Stimulated activated CD4-positive, alpha-beta T cell treated with anti-CD3 and anti-CD28 coated beads, Interleukin-15, amount 100 ng/mL, for 24 hours (primary cell): ENCODE measurements at regions not wholly inside any gene's neighbourhood (a gene's known extent, or its start where the extent isn't known, plus 50 kb on each side); places are given as distances from the start of the nearest gene placed in this dataset.
A peak's percentile ranks its signal among the peaks of the same experiment; 100 is the strongest.
"Not testable (repeated sequence)": the region's sequence is repeated elsewhere in the genome, so short reads cannot be mapped to it uniquely, and the experiment has no call there.

Source experiments
- DNase-seq: peaks from one replicate; pipeline ENCODE4 v3.0.0-alpha.2; 2020

DNA sequence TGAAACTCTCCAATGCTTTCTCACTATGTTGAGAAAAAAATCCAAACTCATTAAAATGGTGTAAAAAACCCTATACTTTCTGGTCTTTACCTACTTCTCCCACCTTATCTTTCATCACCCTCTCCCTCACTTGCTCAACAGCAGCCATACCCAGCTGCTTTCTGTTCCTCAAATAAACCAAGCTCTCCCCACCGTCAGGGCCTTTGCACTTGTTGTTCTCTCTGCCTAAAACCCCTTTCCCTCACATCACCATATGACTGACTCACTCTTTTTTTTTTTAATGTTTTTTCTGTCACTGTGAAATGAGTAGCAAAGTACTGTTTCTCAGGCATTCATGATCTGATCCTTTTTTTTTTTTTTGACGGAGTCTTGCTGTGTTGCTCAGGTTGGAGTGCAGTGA, 122.3 kb upstream of the TMEM164 start:
- DNase-seq = no peak

DNA sequence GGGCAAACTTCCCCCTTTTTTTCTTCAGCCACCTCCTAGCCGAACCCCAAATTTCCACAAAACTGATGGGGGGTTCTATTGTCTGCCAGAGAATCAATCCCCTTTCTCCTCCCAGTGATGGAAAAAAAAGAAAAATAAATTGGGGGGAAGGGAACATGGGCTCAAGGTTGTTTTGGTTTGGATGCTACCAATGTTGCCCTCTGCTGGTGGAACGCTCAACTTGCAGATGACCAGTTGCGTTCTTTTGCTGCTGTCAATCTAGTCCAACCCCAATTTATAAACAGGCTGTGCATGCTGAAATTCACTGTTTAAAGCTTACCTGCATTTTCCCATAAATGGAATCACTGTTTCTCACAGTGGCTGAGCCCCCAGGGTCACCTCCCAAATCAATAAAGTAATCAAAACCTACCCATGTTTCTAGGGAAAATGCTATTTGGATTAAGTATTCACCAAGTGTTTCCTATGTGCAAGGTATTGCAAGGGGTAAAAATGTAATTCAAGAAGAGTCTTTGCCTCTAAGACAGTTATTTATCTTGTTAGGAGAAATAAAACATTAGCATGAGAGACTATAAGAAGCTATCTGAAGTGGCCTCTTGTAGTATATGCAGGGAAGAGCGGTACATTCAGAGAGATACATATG, 116.7 kb upstream of the TMEM164 start:
- peak; percentile 35 for DNase-seq

DNA sequence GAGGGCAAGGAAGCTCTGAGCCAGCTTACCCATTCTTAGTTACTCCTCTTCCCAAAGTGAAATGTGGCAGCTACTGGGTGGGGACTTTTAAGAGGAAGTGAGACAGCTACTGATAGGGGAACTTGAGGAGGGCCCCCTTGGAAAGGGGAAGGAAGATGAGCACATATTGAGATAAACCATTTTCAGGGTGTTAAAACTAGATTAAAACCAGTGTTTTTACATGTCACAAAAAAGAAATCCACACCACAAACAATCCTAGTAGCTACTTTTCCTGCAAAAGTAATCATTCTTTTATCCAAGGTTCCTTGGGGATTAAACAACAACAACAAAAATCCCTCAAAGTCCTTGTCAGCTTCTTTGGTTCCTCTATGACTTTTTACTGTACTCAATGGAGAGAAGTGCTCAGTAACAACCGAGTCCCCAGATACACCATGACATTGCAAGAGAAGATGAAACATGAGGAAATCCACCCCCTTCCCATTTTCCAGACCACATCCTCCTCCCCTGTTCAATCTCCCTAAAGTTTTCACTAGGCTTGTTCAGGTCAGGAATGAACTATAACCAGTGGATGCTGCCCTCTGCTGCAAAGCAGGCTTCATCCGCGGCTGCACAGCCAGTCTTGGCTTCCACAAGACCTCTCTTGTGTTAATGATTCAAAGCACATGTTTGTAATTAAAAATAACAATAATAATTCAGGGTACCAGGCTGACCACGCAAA, 113.5 kb upstream of the TMEM164 start:
- no peak for DNase-seq

DNA sequence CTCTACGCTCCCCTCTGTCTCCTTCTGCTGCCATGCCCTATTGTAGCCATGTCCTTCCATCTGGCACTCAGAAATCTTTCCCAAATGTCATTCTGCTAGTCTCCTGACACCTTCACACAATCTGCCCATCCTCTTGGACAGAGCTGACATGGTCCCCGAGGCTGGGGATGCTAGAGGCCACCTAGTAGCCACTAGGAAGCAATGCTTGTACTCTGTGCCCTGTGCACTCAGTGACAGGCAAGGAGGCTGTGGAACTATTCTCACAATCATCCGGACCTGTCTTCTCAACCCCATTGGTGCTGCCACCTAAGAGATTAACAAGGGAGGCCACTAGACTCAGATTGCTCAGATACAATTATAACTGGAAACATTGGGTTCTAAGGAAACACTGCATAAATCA, 112.6 kb upstream of the TMEM164 start:
- no peak for DNase-seq

DNA sequence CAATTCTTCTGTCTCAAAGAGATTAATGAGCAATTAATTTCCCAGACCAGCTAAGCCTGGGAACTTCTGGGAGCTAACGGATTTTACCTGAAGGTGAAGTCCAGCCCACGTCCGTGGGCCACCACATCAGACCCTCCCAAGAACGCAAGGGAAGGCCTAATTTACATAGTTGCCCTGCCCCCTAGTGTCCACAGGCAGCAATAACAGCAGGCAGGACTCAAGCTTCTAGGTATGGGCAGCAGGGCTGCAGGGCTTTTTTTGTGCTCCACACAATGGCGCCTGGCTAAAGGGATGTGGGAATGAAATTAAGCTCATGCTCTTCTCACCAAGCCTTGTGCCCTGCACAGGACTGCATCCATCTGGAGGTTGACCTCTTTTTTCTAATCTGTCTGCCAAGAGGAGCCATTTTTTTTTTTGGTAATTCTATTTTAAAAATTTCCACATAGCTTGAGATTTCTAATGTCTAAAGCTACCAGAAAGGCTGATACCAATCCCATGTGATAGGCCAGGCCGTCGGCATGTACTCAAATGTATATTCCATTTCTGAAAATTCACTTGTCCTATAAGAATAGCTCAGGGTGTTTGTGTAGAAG, 111.9 kb upstream of the TMEM164 start:
- DNase-seq = peak; percentile 52

DNA sequence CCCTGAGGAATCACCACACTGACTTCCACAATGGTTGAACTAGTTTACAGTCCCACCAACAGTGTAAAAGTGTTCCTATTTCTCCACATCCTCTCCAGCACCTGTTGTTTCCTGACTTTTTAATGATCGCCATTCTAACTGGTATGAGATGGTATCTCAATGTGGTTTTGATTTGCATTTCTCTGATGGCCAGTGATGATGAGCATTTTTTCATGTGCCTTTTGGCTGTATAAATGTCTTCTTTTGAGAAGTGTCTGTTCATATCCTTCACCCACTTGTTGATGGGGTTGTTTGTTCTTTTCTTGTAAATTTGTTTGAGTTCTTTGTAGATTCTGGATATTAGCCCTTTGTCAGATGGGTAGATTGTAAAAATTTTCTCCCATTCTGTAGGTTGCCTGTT, 106.9 kb upstream of the TMEM164 start:
- DNase-seq = not testable (repeated sequence)

DNA sequence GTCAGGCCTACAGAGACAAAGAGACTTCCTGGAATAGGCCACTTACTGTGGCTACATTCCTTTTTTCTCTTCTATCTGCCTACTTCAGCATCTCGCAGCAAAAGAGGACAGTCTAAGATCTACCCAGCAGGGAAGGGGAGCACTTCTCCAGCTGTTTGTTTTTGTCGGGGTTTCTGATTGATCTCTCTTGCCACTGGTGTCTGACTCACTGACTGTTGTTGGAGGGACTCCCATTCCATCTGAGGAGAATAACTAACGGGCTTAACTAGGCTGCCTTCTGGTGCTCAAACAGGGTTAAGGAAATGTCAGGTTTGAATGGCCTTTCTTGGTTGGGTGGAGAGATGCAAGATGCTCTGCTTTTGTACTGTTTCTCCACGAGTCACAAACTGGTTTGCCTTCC, 100.2 kb upstream of the TMEM164 start:
- DNase-seq = no peak

DNA sequence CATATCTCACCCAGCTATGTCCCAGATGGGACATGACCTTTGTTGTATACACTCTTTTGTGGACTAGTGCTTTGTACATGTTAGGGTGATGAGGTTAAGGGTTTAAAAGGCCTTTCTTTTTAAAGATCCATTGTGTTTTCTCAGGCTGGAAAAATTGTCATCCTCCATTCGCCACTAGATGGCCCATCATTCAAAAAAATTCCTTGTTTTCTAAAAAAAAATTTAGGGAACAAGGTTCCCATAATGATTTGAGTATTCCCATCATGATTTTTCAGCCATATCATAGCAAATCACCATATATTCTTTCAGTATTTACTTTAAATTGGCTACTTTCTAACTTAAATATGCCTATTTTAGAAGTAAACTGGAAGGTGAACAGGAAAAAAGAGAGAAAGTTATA, 91.9 kb upstream of the TMEM164 start:
- DNase-seq = no peak

DNA sequence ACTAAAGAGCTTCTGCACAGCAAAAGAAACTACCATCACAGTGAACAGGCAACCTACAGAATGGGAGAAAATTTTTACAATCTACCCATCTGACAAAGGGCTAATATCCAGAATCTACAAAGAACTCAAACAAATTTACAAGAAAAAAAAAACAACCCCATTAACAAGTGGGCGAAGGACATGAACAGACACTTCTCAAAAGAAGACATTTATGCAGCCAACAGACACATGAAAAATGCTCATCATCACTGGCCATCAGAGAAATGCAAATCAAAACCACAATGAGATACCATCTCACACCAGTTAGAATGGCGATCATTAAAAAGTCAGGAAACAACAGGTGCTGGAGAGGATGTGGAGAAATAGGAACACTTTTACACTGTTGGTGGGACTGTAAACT, 89.9 kb upstream of the TMEM164 start:
- not testable (repeated sequence) for DNase-seq

DNA sequence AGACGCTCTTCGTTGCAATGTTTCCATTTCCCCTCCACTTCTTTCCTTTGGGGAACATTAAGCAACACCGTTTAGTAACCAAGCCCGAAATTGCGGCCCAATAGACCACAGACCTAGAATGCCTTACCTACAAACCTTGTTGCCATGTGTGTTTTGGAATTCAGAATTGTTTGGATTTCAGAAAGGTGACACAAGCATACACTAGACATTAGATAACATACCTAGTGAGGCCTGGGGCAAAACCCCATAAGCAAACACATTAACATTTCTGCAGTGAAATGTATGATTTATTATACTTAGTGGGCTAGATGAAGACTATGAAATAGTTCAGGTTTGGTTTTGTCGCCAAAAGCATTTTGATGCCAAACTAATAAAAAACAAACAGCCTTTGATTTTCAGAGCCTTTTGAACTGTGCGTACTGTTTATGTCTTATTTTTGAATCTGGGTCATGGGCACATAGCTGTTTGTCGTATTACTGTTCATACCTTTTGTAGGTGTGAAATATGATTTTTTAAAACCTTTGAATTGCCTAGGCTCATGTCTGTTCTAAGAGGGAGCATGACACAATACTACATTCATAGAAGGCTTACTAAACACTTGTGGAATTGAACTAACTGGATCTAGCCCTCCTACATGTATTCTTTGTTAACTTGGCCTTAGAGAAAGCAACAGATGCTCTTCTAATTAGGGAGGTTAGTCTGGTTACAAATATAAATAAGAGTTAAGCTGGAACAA, 88.6 kb upstream of the TMEM164 start:
- DNase-seq = no peak

DNA sequence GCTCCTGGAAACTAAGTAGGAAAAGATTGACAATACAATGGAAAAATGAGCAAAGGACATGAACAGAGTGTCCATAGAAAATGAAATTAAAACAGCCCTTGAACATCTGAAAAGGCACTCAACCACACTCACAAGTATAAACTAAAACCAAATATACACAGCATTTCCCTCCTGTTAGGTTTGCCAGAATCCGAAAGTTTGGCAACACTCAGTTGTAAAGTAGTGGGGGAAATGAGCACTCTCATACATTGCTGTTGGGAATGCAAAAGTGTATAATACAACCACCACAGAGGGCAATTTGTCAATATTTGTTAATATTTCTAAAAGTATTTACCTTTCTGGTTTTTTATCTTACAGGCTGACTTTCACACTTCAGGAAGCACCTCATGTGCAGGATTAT, 84.2 kb upstream of the TMEM164 start:
- DNase-seq = no peak

DNA sequence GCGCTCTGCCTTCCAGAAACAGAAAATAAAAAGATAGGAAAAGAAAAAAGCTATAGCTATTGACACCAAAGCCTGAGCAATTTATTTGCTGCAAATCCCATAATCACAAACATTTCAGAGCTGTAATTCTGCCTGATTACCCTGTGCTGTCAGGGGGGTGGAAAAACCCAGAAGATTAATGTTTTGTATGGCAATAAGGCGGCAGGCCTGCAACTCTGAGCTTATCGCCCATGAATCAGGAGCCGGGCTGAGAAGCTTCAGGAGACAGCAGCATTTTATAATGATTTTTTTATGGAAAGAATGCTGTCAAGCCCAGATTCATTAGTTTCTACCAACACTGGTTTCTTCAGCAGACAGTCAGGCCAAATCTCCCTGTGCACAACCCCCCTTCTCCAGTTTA, 82.6 kb upstream of the TMEM164 start:
- no peak for DNase-seq

DNA sequence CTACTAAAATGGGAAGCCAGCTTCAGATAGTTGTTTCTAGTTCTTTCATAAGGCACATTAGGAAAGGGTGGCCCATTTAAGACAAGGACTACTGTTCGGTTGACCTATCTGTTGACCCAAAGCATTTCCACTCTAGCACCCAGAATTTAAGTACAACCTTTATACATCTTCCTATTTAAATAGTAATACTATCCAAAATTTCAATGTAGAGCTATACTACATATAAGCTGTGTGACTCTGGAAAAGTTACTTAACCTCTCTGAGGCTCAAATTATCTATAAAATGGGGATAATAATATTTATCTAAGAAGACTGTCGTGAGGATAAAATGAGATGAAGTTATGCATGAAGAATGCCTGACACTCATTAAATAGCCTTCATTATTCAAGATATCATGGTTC, 82.0 kb upstream of the TMEM164 start:
- no peak for DNase-seq

DNA sequence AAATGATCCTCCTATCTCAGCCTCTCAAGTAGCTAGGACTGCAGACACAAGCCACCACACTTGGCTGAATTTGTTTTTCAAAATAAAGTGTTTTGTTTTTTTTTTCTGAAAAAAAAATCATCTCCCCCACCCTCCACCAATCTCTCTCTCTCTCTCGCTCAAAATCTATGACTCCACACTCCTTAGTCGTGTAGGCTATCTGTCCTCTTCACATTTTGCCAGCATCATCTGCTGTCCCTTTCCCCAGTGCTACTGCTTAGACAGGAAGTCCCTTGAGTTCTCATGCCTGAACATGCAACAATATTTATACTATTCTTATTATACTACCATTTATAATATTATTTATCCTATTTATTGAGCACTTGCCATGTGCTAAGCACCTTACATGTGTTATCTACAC, 80.7 kb upstream of the TMEM164 start:
- no peak for DNase-seq

DNA sequence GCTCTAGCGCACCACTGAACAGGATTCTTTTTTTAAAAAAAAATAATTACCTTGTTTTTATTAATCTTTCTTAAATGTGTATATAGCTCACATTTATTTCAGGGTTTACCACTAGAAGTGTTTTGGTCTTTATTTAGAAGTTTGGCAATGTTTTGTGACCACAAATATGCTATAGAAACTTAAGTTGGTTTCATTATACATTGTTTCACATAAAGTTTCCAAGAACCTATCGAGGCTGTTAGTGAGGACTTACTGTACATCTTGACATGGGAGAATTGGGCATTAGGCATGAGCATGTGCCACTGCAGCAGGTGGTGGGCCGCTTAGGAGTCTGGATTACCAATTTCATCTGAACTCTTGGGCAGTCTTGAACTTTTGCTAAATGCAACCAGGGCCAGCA, 77.9 kb upstream of the TMEM164 start:
- DNase-seq = not testable (repeated sequence)

DNA sequence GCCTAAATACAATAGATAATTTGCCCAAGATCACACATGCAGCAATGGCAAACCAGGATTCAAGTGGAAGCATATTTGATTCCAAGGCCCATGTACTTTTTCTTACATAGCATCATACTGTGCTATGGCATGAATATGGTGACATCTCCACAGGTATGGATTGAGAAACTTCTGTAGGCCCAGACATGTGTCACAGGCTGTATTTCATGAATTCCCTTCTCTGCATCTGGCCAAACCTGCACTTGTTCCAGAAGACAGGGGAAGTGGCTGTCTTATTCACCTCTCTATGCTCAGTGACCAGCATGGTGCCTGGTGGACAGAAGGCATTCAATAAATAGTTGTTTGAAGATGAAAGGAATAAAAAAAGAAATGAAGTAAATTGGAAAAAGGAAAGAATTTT, 77.3 kb upstream of the TMEM164 start:
- DNase-seq = no peak

DNA sequence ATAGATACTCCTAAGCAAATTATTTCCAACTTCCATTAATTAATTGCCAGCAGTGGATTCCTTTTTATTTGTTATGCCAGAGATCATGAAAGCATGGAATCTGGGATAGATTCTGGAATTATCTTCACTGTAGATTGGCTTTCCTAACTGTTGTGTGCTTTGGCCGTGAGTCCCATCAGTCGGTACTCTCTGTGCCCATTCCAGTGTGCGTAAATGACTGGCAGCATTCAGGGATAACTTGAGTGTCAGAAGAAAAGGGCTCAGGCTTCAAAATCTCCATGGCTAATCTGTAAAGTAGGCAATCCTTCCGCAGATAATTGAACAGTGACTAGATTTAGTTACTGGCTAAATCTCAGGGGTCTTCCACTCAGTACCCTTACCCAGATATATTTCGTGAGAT, 76.8 kb upstream of the TMEM164 start:
- no peak for DNase-seq

DNA sequence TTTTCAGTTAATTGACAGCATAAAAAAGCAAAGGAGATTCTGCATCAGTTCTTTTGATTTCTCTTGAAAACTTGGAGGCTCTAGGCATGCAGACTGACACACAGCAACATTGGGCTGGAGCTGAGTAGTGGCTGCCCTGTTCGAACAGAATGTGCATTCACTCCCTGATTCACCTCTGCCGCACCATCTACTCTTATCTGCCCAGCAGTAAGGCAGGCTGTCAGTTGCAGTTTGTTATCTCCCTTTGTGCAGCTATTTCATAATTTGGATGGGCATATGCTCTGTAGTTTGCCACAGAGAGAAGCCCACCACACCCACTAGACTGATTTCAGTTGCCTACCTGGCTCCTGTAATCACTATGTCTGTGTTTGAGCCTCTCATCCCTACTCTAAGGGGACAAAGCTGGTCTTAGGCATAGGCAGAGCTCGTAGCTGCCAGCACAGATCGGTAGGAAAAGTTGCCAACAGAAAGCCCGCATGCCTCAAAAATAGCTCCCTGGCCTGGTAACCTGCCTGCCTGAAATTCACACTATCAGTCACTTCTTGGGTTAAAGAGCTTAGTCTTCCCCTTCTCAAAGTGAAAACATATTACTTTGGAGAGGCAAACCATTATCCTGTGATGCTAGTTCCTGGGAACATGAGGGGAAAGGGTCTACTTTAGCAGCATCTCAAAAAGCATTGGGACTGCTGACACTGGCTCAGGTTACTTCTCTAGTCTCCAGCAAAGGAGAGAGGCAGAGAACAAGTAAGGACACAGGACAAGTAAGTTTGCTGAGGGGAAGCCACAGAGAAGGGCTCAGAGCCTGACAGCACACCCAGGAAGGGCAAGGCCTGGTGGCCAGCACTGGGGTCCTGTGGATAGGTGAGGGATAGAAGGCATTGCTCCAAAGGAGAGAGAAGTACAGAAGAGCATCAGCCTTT, 75.9 kb upstream of the TMEM164 start:
- DNase-seq = no peak

DNA sequence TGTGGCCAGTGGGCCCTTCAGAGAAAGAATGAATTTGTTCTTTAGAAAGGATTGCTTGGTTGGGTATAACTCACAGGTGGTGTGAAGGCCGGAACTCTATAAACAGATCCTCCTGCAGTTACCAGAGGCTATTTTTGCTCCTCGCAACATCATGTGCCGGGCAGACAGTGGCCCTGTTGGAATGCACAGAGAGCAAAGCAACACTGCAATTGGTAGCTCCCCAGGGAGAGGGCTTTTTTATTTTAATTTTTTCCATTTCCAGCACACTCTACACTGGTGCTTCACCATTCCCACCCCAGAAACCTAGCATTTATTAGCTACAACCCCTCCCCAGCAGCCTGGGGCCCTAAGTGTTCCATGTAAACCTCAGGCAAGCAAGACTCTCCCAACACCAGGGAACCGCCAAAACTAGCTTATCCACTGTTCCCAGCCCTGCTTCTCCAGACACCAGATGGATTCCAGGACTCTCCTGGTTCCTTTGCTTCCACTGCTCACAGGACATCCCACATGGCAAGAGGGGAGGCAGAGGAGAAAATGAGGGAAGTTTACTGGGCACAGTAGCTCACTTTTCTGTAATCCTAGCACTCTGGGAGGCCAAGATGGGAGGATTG, 75.1 kb upstream of the TMEM164 start:
- DNase-seq = no peak

DNA sequence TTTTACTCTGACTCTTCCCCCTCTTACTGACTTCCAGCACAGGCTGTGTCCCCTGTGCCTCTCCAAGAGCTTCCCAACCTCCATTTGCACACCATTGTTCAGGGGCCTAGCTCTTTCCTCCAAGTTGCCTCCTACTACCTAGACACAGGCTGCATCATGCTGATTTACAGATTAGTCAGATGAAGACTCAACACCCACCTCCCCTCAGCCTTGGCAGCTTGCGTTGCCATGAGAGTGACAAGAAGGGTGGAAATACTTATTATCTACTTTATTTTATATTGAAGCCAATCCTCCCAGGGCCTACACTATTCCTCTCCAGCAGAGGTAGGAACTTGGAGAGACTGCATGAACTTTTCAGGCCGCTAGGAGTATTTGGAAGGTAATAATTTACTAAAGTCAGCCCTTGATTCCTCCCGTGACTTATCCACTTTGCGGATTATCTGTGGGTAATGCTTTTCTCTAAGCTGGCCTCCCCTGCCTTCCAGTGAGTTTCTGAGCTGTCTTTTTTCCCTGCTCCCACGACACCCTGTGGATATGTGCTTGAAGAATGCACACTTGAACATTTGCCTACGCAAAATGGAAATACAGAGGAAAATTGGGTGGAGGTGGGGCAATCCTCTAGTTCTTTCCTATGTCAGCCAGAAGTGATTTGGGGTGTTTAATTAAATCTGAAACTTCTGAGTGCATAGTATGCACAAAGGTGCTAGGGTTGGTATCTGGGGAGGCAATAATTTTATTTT, 74.1 kb upstream of the TMEM164 start:
- no peak for DNase-seq

DNA sequence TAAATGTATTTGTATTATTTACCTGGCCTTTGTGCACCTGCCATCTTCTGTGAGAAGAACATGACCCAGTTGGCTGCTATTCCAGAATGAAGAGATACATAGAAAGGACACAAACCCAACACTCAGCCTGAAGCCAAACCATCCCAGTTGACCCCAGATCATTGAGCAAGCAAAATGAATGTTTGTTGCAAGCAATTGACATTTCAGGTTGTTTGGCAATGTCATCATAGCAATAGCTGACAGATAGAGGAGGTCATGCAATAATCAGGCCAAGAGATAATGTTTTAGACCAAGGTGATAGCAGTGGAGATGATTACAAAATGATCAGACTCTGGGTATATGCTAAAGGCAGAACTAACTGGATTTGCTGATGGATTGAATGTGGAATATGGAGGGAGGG, 71.2 kb upstream of the TMEM164 start:
- no peak for DNase-seq

DNA sequence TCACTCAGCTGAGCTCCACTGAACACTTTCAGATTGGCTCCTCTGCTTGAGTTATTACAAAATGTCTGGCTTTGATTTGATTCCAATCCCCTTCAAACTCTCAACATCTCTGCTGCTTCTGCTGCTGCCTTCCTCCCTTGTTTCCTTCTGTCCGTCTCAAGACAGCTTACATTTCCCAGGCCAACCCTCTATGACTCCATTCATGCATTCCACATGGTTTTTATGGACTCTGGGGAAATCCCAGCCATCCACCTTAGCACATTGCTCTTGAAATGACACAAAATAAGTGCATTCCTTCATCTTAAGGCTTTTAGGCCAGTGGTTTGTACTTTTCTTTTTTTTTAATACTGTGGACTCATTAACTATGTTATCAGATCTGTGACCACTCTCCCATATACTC, 68.5 kb upstream of the TMEM164 start:
- DNase-seq = no peak
